GM20431 (cell line): ENCODE measurements at regions not wholly inside any gene's neighbourhood (a gene's known extent, or its start where the extent isn't known, plus 50 kb on each side); places are given as distances from the start of the nearest gene placed in this dataset.

Source experiments
- in situ Hi-C: fragments of 300-500 bp; cut with MseI, MboI; formaldehyde crosslinking; loops from one replicate; pipeline ENCODE4 v1.15.0; 2020; ENCODE audit warnings: low sequenced_read_pairs; ENCODE audit not compliant: unreplicated experiment

DNA sequence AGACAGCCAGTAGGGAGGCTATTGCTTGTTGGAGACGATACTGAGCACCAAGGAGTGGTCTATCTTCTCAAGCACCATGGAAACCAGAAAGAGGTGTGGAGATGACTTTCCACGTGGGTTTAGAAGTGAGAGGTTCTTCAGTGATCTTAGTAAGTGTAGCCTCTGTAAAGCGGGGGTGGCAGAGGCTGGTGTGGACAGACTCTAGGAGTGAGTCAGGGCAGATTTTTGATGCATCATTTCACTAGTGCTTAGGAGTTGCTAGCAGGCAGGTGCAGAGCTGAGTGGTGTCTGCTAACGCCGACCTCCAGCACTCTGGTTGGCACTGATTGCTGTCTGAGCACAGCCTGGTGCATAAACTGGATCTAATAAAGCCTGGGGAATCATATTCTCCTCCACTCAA lies 78.4 kb upstream of the ADO start:
- in situ Hi-C loops: no loop called here

DNA sequence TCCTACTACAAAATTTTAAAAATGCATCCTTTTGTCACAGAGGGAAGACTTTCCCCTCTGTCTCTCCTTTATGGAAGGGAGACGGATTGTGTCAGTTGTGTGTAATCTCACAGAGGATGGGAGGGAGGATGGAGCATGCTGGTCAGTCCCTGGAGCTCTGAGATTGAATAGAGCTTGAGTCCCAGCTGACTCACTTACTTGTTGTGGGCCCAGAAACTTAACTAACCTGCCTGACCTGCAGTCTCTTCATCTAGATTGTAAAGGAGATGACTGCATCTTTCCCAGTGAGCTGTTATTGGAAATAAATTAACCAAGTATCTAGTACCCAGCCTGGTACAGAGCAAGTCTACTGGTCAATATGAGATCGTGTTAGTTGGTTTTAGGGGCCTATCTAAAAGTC lies 77.9 kb upstream of the ADO start:
- in situ Hi-C loops: no loop called here

DNA sequence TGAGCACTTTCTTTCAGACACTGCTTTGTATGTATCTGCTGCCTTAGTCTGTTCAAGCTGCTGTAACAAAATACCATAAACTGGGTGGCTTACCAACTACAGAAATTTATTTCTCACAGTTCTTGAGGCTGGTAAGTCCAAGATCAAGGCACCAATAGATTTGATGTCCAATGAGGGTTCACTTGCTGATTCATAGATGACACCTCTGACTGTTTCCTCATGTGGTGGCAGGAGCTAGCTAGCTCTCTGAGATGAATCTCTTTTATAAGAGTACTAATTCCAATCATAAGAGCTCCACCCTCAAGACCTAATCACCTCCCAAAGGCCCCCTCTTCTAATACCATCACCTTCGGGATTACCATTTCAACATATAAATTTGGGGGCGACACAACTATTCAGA lies 76.6 kb upstream of the ADO start:
- in situ Hi-C loops: no loop called here

DNA sequence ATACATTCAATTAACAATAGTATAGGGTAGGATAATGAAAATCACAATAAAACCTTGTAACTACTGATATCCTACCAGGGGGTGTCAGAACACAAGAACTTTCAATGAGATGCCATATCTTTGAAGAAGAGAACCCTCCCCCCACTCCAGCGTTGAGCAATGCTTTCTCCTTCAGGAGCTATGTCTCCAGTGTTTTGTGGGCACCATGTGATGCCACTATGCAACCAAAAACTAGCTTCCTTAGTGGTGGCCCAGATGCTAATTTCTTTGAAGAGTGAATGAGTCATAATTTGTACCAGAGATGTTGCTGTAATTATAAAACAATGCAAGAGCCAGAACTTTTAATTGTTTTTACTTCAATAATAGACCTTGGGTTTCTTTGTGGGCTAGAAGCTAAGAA lies 76.0 kb upstream of the ADO start:
- in situ Hi-C loops: no loop called here

DNA sequence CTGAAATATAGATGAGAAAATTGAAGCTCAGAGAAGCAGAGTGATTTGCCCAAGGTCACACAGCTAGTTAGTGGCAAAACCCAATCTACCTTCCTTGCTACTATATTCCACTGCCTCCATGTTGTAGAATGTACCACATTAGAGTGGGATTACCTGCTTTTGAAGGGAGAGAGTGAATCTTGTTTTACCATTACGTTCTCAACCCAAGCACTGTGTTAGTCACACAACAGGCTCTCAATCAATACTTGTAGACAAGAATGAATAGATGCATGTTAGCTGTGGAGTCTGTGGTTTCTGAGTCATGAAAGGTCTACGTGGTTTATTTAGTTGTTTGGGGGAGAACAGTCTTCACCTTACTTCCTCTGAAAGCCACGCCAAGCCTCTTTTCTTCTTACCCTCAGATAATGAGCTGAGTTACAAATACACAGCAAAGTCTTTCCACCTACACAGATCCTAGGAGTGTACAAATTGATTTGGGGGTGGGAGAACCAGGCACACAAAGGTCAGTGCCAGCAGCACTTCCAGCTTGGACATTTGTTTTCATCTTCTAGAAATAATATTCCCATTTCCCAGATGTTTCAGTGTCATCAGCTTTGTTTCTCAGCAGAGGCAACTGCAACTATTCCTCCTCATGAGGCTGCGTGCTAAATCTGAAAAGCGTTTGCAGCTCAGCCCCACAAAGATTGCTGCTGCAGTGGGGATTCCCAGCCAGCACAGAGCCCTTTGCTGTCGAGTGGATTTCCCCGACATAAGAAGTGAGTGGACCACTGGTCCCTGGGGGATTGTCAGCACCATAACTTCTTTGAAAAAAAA lies 71.5 kb upstream of the ADO start:
- in situ Hi-C loops: no loop called here

DNA sequence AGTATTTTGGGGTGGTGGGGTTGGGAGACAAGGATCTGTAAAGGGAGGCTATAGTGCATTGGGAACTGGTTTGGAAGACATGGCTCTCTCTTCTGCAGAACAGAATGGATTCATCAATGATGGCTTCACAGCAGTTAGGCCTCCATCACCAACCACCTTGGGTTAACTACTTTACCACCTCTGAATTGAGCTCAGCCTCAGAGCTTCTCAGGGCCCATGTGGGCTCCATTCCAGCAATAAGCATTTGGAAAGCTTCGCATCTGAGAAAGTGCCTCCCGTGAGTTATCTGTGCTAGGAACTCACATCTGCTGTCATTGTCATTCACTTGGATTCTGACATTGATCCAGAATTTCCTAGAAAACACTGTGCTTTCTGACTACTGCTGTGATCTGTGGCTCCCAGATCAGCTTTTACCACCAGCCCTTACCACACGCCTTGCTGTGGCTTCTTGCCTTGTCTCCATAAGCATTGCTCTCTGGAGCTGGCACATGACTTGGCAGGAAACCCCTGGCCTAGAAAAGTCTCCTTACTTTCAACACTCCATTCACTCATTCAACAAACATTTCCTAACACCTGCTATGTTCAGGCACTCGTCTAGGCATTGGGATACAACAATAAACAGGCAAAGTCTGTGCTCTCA lies 70.7 kb upstream of the ADO start:
- in situ Hi-C loops: no loop called here

DNA sequence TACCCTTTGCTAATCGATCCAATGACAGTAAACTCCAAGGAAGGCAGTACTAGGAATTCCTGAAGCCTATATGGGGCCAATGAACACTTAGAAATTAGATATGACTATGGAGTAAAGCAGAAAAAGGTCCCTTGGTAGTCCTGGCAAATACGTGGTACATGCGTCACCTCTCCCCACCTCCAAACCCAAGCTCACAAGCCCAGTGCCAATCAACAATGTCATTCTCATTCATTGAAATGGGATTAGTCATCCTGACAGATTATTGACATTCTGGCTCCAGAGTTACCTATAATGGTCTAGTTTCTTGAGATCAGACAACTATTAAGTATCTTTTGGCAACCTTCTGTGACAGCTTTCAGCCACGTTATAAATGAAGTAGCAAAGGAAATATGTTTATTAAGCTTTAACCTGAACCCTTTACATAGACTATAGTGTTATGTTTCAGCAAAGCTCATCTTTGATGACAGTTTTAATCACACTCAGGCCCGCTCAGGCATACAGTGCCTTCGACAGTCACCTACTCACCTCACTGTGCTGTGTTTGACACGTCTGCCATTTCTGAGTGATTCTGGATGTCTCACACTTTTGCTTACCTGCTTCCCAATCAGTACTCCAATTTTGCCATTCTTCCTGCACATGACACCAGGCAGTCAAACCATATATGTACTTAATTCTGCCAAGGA lies 69.6 kb upstream of the ADO start:
- in situ Hi-C loops: no loop called here

DNA sequence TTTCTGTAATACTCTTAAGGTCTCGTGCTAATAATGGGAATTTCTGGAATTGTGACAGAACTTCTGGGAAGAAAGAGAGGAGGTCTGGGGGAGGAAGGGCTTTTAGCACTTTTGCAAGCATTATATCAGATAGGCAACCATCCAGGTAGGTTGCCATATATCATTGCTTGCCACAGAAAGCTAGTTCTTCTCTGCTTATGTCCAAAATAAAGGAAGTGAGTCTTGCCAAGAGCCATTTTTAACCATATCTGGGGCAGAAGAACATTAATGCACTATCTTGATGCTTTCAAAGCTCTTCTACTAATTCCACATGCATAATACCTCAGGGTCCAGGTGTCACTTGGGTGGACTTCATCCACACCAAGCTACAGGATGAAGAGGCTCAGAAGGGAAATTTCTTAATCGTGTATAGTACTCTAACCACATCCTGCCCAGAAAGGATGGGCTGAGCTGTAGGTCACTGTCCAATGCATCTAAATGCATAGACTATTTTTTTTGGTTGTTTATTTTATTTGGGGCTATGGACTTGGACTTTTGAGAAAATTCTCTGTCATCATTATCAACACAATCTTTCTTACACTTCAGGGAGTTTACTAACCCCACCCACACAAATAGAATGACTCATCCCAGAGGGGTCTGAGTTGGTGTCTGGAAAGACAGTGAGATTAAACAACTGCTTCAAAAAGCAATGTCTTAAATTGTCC lies 68.9 kb upstream of the ADO start:
- in situ Hi-C loops: no loop called here

DNA sequence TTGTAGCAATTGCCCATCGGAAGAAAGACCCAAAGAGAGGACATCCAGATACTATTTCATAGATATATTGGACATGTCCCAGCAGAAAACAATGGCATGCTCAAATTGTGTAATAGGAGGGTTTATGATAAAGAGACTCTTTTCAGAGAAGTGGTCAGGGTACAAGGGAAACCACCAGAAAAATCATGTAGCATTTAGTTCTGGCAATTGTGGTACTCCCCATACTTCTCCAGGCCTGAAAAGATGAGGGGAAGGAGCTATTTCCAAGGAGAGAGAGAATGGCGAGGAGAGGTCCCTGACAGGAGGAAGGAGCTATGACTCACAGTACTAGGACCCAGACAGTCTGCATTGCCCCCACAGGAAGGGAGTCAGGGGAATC lies 68.4 kb upstream of the ADO start:
- in situ Hi-C loops: no loop called here

DNA sequence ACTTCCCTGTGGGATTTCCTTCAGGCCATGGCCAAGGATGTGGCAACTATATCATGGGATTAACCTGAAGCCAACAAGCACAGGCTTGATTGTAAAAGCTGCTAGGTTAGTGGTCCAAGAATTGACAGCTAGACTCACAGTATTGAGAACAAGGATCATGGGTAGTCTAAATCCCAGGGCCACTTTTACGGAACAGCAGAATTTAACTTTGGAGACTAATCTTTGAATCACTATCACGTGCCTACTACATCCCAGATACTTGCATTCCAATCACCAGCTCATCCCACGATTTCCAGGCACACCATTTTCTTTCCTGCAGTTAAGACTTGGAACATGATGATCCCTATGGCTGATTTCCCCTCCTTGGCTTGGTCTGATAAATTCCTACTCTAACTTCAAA lies 65.6 kb upstream of the ADO start:
- in situ Hi-C loops: no loop called here

DNA sequence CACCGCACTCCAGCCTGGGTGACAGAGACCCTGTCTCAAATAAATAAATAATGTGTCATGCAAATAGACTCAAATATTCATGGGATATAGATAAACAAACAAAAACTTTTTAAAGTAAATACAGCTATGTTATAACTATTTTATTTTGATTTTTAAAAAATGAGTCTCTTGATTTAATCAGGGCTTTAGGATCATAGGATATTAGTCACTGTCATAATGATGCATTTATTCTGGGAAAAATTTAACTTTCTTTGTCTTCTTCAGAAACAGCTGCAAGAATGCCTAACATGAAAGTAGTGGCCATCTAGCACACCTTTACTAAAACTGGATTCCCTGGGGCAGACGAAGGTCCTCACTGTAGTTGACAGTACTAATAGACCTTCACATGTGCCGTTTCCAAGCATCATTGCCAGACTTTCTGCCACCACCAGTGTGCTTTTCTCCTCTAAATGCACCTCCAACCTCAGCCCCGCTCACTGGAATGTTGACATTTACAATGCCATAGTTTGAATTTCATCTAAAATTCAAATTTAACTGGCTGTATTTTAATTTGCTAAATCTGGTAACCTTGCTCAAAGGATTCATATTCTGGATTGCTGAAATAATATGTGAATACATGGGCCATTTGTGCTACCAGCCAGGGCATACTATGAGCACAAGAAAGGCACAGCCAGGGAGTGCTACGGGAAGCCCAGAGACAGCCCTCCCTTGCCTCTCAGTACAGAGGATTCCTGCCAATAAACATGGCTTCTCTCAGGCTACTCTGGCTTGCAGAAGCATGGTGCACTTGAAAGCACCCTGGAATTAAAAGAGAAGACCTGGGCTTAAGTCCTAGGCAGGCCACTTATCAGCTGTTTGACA lies 63.4 kb upstream of the ADO start:
- in situ Hi-C loops: no loop called here

DNA sequence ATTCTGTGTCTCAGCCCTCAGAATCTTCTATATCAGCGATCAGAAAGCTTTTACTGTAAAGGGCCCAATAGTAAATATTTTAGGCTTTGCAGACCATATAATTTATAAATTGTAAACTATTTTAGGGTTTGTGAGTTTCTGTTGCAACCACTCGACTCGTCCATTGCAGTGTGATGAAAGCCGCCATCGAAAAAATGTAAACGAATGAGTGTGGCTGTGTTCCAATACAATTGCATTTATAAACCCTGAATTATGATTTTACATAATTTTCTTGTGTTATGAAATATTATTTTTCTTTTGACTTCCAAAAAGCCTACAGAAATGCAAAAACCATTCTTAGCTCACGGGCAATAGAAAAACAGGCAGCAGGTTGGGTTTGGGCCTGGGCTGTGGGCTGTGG lies 62.5 kb upstream of the ADO start:
- in situ Hi-C loops: no loop called here

DNA sequence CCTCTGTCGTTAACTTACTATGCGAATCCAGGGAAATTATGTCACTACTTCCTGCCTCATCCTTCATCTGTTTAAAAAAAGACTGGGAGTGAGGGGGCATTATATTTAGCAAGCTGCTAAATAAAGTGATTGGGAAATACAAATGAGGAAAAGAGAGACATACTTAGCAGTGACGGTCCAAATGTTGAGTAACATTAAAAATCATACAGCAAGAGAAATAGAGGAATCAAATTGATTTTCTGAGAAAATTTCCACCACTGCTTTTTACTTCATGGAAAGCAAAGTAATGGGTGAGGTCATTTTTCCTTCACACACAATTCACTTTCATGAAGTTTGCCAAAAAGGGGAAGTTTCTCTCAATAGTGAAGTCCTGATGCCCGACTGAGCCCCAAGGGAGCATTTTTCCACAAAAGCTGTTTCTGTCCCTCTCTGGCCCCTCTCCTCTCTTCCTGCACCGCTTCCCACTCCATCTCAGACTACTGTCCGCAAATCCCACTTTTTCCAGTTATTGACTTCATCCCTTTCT lies 61.9 kb upstream of the ADO start:
- in situ Hi-C loops: no loop called here

DNA sequence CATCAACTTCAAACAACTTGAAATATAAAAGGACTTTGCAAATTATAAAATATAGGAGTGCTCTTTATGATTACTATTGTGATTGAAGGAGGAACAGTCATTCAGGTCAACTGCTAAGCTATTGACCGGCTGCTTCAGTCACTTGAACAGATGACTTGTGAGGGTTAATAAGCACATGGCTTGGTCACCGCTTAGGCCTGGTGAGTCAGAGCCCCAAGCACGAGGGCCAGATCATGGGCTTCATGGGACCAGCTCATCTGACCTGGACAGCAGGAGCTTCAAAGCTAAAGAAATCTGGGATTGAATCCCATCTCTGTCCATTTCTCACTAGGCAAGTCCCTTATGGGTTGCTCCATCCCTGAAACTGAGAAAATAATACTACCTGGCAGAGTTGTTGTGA lies 60.4 kb upstream of the ADO start:
- in situ Hi-C loops: no loop called here

DNA sequence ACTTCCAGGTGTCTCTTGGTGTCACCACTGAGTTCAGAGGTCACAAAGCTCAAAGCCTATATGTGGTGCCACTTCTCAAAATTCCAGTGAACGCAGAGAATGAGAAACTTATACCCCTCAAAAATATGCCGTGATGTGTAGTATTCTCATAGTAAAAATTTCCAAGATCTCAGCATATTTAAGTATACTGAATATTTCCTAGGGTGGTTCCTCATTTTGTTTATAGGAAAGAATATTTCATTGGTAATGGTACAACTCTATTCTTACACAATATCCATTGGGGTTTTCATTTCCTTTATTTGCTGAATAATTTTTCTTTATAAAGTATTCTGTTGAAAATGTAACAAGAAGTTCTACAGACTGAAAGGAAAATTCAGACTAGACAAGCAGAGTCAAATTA lies 58.9 kb upstream of the ADO start:
- in situ Hi-C loops: no loop called here

DNA sequence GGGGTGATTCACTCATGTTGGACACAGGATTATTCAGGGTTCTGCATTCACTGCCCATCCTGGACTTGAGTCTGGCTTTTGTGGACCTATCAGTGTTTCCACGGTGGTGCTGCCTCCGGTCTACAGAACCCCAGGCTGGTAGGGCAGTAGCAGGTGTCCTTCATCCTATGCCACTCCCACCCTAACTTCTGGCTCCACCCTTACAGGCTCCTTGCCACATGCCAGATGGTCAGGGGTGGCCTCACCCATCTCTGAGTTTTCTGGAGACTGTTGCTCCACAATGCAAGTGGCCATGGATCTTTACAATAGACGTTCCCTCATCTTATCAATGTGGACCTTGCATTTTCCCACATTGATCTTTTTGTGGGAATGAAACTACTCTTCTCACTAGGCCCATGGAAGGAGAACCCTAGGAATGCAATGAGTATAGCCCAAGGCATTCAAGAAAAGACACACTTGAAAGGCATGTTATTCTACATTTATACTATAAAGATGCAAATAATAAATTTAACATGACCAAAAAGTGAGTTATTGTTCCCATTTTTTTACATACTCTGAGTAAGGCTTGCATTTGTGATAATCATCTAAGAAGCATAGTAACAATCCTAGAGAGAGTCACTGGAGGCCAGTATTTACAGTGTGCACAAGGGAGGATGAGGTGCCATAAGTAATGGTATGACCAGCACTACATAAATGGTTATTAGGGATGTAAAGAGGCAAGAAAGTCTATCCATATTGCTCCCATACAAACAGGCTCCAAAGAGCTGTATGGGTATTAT lies 57.4 kb upstream of the ADO start:
- in situ Hi-C loops: no loop called here

DNA sequence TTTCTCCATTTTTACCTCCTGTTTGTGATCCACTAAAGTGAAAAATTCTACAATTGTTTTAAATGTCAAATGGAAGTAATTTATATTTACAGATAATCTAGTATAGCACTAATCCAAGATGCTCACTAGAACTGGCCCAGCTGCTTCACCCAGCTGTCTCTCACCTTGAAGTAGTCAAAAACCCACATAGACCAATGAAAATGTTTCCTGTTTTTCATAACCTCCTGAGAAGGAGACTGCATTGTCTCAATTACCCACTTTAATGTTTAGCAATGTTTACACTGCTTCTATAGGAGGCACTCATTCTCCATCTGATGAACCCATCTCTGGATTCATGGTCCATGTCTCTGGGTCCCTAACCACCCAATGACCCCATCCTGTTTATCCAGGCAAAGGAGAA lies 56.1 kb upstream of the ADO start:
- in situ Hi-C loops: no loop called here

DNA sequence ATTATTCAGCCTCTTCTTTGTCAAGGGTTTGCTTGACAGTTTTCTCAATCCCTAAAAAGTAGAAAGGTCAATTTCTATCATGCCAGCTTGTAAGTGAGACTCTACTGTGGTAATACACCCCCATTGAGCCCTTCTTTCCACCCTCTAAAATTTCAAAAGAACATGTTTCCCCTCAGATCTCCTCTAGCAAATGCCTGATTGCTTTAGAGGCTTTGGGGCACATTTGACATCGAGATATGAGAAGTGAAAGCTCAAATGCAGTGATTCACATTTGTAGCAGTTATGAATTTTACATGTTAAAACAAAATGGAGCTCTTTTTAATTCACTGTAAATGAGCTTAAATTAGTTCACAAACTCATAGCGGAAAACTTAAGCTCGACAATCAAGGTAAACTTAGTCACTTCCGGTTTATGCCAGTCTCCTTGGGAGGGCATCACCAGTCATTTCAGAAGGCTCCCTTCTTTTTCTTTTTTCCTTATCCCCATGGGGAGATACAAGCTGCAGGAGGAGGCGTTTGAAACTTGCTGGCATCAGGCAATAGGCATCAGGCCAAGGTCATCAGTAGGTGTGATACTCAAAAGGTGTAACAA lies 55.3 kb upstream of the ADO start:
- in situ Hi-C loops: no loop called here
